ENCODE measurements at regions not wholly inside any gene's neighbourhood (a gene's known extent, or its start where the extent isn't known, plus 50 kb on each side); places are given as distances from the start of the nearest gene placed in this dataset.

GRCh38 chr5:175263776-175264175, 180.2 kb downstream of the DRD1 start:
- no peak for TF ChIP-seq CTCF (IDR thresholded peaks at IDR 0.05)
- no peak for TF ChIP-seq CEBPB (IDR thresholded peaks at IDR 0.05)
- TF ChIP-seq ATOH8 (CRISPR knock-in tag; IDR thresholded peaks at IDR 0.05; ENCODE audit: low read depth) = no peak
- no peak for TF ChIP-seq SMC3 (IDR thresholded peaks at IDR 0.05)
- TF ChIP-seq CBX8 (IDR thresholded peaks at IDR 0.05) = no peak
- no peak for TF ChIP-seq NR3C1 (IDR thresholded peaks at IDR 0.05)
- TF ChIP-seq CBX2 (IDR thresholded peaks at IDR 0.05; ENCODE audit: borderline replicate concordance, low read depth) = no peak
- TF ChIP-seq MYC (IDR thresholded peaks at IDR 0.05; ENCODE audit: borderline replicate concordance, low read length) = no peak
- no peak for TF ChIP-seq KDM1A (IDR thresholded peaks at IDR 0.05; ENCODE audit: low read depth)
- no peak for TF ChIP-seq MAX (IDR thresholded peaks at IDR 0.05)

Measured in A549 (cell line).